ENCODE measurements at regions not wholly inside any gene's neighbourhood (a gene's known extent, or its start where the extent isn't known, plus 50 kb on each side); places are given as distances from the start of the nearest gene placed in this dataset.
"Not testable (repeated sequence)": the region's sequence is repeated elsewhere in the genome, so short reads cannot be mapped to it uniquely, and the experiment has no call there.

DNA sequence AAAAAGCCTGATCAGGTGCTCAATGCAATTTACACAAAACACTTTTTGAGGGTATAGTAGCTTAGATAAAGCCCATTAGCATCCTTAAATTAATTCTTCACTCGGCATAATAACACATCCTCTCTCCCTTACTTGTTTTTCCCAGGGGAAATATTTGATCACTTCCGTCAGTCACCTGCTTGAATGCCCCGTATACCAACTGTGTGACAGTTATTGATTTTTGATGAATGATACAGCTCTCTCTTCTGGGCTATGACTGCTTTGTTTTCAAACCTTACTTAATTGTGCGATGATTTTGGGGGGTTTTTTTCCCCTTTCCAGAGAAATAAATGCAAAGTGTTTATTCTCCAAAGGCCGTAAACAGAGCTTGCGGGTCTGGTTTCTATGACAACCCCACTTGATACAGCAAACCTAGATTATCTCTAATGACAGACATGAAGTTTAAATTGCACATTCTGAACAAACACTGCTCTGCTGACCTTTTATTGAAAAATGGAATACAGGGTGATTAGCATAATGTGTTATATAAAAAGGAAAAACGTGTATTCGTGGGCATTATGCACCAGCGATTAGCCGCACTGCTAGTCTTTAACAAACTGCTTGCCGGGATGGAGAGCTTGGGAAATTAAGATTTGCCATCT, 78.4 kb upstream of the NANOS1 start:
- DNase-seq (ENCODE audit: low read depth), result no peak

DNA sequence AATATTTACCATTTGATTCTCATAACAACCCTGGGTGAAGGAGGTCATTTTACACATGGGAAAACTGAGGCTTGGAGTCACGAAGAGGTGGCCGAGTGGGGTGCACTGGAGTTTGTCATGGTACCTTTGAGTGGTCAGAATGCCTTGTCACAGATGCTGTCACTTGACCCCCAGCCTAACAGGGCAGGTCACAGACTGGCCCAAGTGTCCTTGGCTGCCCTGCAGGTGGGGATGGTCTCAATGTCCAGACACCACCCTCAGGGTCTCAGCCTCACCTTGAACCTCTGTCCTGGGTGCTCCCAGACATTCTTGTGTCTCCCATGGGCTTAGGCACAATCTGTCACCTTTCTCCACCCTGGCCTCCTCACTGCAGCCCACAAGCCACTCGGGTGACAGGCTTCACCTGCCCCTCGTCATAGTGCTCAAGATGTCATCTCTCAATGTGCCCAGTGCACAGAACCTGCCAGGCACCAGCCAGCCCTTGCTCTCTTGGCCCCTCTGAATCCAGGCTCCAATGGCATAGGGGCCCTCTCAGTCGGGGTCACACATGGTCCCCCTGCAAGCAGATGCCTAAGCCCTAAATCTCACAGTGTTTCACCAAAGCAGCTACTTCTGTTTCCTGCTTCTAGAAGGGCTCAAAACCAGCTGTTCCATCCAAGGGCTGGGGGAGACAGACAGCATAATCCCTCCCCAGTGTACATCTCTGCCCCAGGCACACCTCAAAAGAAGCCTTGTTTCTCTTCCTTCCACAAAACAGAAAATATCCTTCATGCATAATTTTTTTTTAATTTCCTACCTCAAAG, 76.8 kb upstream of the NANOS1 start:
- no peak for DNase-seq (ENCODE audit: low read depth)

- no peak for DNase-seq (ENCODE audit: low read depth)
These were observed 75.7 kb upstream of the NANOS1 start for GRCh38 chr10:118953598-118954393.

DNA sequence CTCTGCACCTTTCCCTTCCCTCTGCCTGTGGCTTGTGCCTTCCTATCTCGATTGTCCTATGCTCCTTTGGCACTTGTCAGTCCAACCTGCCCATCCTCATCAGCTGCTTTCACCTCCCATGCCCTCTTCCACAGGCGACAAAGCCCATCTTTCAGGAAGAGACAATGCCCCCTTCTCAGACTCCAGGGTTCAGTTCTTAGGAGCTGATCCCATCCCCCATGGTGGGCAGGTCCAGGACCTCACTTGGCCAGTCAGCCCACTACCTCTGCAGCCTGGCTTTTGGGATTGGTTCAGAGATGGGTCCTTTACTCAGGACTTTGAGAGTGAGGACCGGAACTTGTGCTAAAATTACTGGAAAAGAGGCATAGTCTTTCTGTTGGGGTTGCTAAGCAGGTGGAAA, 74.0 kb upstream of the NANOS1 start:
- no peak for DNase-seq (ENCODE audit: low read depth)

DNA sequence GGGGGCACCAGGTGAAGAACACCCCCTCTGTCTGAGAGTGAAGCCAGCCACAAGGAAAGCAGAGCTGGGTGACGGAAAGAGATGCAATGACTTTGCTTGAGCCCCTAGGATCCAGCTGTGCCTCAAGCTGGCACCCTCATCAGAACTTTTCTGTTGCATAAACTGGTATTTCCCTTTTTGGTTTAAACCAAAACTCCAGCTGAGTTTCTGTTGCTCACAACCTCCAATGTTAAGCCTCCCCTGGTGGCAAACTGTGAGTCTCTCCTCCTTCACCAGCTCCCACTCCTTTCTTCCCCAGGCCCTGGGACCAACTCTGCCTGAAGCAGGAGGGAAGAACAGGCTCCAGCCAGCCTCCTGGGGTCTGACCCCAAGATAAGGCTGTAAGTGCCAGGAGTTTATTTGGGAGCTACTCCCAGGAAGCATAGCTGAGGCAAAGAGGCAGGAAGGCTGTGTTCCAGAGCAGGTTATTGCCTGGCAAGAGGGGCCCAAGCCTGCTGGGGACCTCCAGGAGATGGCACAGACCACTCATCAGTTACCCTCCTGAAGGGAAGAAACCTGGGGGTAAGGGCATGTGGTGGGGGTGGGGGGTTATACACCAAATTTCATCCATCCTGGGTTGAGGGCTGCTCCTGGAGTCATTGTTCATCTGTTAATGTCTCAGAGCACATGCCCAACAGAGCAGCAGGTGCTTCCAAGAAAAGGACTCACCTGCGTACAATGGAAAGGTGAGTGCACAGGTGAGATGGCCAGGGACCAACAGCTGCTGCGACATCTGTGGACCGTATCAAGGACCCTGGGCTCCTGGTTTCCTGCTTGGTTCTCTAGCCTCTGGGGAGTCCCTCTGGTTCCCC, 73.3 kb upstream of the NANOS1 start:
- no peak for DNase-seq (ENCODE audit: low read depth)

- no peak for DNase-seq (ENCODE audit: low read depth)
These were observed 72.6 kb upstream of the NANOS1 start for GRCh38 chr10:118956802-118957442.

GRCh38 chr10:118957443-118957825, 72.1 kb upstream of the NANOS1 start:
- DNase-seq (ENCODE audit: low read depth), result no peak

DNA sequence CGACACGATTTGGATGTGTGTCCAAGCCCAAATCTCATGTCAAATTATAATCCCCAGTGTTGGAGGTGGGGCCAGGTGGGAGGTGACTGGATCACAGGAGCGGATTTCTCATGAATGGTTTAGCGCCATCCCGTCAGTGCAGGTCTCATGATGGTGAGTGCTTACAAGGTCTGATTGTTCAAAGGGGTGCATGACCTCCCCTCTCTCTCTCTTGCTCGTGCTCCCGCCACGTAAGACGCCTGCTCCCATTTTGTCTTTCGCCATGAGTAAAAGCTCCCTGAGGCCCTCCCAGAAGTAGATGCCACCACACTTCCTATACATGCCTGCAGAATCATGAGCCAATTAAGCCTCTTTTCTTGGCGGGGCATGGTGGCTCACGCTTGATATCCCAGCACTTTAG, 71.5 kb upstream of the NANOS1 start:
- no peak for DNase-seq (ENCODE audit: low read depth)

DNA sequence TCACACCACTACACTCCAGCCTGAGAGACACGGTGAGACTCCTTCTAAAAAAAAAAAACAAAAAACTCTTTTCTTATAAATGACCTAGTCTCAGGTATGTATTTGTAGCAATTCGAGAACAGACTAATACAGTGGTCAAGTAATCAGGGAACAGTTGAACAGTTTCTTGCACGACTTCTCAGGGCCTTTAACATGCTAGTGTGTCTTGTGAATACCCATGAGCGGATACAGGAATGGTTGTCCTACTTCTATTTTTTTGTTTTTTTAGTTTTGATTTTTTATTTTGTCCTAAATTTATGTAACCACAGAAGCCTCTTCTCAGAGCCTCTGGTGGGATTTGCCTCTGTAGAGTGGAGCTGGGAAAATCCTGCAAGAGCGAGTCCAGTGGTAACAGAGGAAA, 71.0 kb upstream of the NANOS1 start:
- DNase-seq (ENCODE audit: low read depth), result no peak

DNA sequence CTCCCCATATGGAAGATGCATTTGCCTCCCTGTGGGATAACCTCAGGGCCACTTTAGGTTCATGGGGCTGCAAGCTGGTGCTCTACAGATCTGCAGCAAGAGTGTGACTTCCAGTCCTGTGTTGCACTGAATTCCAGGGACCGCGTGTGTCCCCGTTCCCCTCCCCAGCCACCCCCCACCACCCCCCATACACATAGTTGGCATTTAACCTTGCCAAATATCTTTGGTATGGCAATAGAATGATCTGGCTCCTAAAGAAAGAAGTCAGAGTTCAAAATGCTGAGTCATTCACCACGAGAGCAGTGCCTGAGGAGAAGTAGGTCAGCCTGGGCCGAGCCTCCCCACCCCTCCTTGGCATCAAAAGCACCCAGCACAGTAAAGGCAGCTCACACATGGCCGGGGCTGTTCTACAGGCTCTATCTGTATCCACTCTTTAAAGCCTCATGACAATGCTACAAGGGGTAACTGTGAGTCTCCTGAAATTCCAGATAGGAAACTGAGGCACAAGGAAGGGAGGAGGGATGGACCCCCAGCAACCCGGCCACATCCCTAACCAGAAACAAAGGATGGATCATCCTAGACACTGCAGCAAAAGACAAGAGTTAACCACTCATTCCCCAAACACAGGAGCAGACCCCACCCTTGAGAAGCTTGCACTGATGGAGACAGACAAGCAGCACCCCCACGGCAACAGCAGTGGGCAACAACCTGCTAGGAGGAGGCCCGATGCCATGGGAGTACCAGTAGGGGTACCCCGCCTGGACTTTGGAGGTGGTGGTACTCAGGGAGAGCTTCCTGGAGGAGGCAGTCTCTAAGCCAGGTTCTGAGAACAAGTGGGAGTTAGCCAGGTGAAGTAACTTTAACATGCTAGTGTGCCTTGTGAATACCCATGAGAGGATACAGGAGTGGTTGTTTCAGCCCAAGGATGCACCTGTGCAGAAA, 70.3 kb upstream of the NANOS1 start:
- DNase-seq (ENCODE audit: low read depth), result no peak

- no peak for DNase-seq (ENCODE audit: low read depth)
These were observed 69.1 kb upstream of the NANOS1 start for GRCh38 chr10:118960157-118961090.

GRCh38 chr10:118961436-118961835, 68.1 kb upstream of the NANOS1 start:
- no peak for DNase-seq (ENCODE audit: low read depth)

DNA sequence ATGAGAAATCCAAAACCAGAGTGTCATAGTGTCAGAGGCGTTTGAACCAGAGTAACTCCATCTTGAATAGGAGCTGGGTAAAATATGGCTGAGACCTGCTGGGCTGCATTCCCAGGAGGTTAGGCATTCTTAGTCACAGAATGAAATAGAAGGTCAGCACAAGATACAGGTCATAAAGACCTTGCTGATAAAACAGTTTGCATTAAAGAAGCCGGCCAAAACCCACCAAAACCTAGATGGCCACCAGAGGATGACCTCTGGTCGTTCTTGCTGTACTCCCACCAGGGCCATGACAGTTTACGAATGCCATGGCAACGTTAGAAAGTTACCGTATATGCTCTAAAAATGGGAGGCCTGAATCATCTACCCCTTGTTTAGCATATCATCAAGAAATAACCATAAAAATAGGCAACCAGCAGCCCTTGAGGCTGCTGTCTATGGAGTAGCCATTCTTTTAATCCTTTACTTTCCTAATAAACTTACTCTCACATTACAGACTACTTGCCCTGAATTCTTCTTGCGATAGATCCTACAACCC, 67.1 kb upstream of the NANOS1 start:
- not testable (repeated sequence) for DNase-seq (ENCODE audit: low read depth)

GRCh38 chr10:118963341-118963740, 66.2 kb upstream of the NANOS1 start:
- DNase-seq (ENCODE audit: low read depth), result no peak

DNA sequence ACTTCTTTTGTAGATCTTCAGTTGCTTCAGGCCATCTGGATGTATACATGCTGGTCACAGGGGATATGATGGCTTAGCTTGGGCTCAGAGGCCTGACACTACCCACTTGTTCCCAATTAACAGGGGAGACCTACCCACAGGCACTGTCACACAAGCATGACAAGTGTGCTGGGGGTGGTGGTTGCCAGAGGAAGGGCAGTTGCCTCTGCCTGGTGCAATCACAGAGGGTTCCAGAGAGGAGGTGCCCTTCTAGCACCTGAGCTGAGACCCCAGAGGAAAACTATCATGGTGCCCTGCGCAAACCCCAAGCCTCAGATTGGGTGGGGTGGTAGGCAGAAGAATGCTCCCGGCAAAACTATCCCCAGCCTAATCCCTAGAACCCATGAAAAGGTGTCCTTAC, 65.6 kb upstream of the NANOS1 start:
- no peak for DNase-seq (ENCODE audit: low read depth)

DNA sequence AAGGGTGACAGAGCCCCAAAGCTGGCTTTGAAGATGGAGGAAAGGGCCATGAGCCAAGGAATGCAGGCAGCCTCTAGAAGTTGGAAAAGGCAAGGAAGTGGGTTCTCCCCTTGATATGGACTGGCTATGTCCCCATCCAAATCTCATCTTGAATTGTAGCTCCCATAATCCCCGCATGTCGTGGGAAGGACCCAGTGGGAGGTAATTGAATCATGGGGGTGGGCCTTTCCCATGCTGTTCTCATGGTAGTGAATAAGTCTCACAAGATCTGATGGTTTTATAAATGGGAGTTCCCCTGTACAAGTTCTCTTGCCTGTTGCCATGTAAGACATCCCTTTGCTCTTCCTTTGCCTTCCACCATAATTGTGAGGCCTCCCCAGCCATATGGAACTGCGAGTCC, 65.0 kb upstream of the NANOS1 start:
- not testable (repeated sequence) for DNase-seq (ENCODE audit: low read depth)

- no peak for DNase-seq (ENCODE audit: low read depth)
These were observed 64.4 kb upstream of the NANOS1 start for GRCh38 chr10:118965096-118965495.

DNA sequence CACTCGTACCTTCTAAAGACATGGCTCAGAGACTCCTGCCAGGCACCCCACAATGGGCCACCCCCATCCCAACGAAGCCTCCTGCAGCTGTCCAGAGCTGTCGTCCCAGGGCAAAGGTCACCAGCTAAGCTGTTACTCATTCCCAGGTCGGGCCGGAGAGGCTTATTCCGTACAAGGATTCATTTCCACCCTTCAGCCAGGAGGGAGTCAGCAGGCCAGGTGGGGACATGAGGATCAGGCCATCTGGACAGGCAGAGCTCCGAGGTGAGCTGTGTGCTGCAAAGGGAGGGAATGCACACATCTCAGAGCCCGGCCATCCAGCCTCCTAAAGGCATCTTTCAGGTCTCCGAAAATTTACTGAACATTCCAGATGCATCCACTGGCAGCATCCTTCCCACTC, 63.9 kb upstream of the NANOS1 start:
- no peak for DNase-seq (ENCODE audit: low read depth)

Measured in T-helper 22 cell (primary cell).